ENCODE measurements at regions not wholly inside any gene's neighbourhood (a gene's known extent, or its start where the extent isn't known, plus 50 kb on each side); places are given as distances from the start of the nearest gene placed in this dataset.

GRCh38 chr4:67052814-67053675 lies 492.3 kb downstream of the CENPC start (continued):
- TF ChIP-seq, protein P1, sequence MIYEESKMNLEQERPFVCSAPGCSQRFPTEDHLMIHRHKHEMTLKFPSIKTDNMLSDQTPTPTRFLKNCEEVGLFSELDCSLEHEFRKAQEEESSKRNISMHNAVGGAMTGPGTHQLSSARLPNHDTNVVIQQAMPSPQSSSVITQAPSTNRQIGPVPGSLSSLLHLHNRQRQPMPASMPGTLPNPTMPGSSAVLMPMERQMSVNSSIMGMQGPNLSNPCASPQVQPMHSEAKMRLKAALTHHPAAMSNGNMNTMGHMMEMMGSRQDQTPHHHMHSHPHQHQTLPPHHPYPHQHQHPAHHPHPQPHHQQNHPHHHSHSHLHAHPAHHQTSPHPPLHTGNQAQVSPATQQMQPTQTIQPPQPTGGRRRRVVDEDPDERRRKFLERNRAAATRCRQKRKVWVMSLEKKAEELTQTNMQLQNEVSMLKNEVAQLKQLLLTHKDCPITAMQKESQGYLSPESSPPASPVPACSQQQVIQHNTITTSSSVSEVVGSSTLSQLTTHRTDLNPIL (CRISPR knock-in tag; IDR thresholded peaks at IDR 0.05; ENCODE audit: low read depth): no peak
- TF ChIP-seq CSDC2 (CRISPR knock-in tag; IDR thresholded peaks at IDR 0.05): no peak
- no peak for TF ChIP-seq ZFP30 (CRISPR knock-in tag; IDR thresholded peaks at IDR 0.05)
- no peak for TF ChIP-seq TSHZ2 (CRISPR knock-in tag; IDR thresholded peaks at IDR 0.05)
- no peak for TF ChIP-seq SNAI2 (CRISPR knock-in tag; IDR thresholded peaks at IDR 0.05)

GRCh38 chr4:67051000-67051789 lies 494.1 kb downstream of the CENPC start:
- ATAC-seq: no peak
- no peak for TF ChIP-seq TOX (CRISPR knock-in tag; IDR thresholded peaks at IDR 0.05; ENCODE audit: borderline replicate concordance)
- TF ChIP-seq RARB (CRISPR knock-in tag; IDR thresholded peaks at IDR 0.05): no peak
- no peak for TF ChIP-seq ZNF8 (CRISPR knock-in tag; IDR thresholded peaks at IDR 0.05)
- TF ChIP-seq SNAI2 (CRISPR knock-in tag; IDR thresholded peaks at IDR 0.05): no peak
- TF ChIP-seq, protein P2, sequence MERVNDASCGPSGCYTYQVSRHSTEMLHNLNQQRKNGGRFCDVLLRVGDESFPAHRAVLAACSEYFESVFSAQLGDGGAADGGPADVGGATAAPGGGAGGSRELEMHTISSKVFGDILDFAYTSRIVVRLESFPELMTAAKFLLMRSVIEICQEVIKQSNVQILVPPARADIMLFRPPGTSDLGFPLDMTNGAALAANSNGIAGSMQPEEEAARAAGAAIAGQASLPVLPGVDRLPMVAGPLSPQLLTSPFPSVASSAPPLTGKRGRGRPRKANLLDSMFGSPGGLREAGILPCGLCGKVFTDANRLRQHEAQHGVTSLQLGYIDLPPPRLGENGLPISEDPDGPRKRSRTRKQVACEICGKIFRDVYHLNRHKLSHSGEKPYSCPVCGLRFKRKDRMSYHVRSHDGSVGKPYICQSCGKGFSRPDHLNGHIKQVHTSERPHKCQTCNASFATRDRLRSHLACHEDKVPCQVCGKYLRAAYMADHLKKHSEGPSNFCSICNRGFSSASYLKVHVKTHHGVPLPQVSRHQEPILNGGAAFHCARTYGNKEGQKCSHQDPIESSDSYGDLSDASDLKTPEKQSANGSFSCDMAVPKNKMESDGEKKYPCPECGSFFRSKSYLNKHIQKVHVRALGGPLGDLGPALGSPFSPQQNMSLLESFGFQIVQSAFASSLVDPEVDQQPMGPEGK (CRISPR knock-in tag; IDR thresholded peaks at IDR 0.05; ENCODE audit: borderline replicate concordance): no peak
- no peak for TF ChIP-seq CSDC2 (CRISPR knock-in tag; IDR thresholded peaks at IDR 0.05)
- no peak for TF ChIP-seq PPARA (CRISPR knock-in tag; IDR thresholded peaks at IDR 0.05; ENCODE audit: borderline replicate concordance)
- TF ChIP-seq ISL1 (CRISPR knock-in tag; IDR thresholded peaks at IDR 0.05): no peak
- TF ChIP-seq GLIS3 (CRISPR knock-in tag; IDR thresholded peaks at IDR 0.05): no peak

- no peak for ATAC-seq
These were observed 495.9 kb downstream of the CENPC start for GRCh38 chr4:67049446-67049845.

GRCh38 chr4:67048530-67048929 lies 496.8 kb downstream of the CENPC start:
- no peak for ATAC-seq
- no peak for TF ChIP-seq CSDC2 (CRISPR knock-in tag; IDR thresholded peaks at IDR 0.05)
- no peak for TF ChIP-seq SNAI2 (CRISPR knock-in tag; IDR thresholded peaks at IDR 0.05)
- no peak for TF ChIP-seq ISL1 (CRISPR knock-in tag; IDR thresholded peaks at IDR 0.05)
- TF ChIP-seq ARNTL (CRISPR knock-in tag; IDR thresholded peaks at IDR 0.05; ENCODE audit: borderline replicate concordance, low read depth): no peak
- TF ChIP-seq, protein P3, sequence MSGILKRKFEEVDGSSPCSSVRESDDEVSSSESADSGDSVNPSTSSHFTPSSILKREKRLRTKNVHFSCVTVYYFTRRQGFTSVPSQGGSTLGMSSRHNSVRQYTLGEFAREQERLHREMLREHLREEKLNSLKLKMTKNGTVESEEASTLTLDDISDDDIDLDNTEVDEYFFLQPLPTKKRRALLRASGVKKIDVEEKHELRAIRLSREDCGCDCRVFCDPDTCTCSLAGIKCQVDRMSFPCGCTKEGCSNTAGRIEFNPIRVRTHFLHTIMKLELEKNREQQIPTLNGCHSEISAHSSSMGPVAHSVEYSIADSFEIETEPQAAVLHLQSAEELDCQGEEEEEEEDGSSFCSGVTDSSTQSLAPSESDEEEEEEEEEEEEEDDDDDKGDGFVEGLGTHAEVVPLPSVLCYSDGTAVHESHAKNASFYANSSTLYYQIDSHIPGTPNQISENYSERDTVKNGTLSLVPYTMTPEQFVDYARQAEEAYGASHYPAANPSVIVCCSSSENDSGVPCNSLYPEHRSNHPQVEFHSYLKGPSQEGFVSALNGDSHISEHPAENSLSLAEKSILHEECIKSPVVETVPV (CRISPR knock-in tag; IDR thresholded peaks at IDR 0.05): no peak
- TF ChIP-seq, protein P2 (CRISPR knock-in tag; IDR thresholded peaks at IDR 0.05; ENCODE audit: borderline replicate concordance): no peak
- TF ChIP-seq, protein P4, sequence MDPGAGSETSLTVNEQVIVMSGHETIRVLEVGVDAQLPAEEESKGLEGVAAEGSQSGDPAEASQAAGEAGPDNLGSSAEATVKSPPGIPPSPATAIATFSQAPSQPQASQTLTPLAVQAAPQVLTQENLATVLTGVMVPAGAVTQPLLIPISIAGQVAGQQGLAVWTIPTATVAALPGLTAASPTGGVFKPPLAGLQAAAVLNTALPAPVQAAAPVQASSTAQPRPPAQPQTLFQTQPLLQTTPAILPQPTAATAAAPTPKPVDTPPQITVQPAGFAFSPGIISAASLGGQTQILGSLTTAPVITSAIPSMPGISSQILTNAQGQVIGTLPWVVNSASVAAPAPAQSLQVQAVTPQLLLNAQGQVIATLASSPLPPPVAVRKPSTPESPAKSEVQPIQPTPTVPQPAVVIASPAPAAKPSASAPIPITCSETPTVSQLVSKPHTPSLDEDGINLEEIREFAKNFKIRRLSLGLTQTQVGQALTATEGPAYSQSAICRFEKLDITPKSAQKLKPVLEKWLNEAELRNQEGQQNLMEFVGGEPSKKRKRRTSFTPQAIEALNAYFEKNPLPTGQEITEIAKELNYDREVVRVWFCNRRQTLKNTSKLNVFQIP (CRISPR knock-in tag; IDR thresholded peaks at IDR 0.05; ENCODE audit: borderline replicate concordance, low read depth): no peak
- TF ChIP-seq TOX (CRISPR knock-in tag; IDR thresholded peaks at IDR 0.05; ENCODE audit: borderline replicate concordance): no peak
- TF ChIP-seq ESRRG (CRISPR knock-in tag; IDR thresholded peaks at IDR 0.05): no peak
- TF ChIP-seq TCF4 (CRISPR knock-in tag; IDR thresholded peaks at IDR 0.05; ENCODE audit: borderline replicate concordance): no peak

More at GRCh38 chr4:67049446-67049845, 495.9 kb downstream of the CENPC start:
- no peak for TF ChIP-seq PPARA (CRISPR knock-in tag; IDR thresholded peaks at IDR 0.05; ENCODE audit: borderline replicate concordance)
- TF ChIP-seq TCF4 (CRISPR knock-in tag; IDR thresholded peaks at IDR 0.05; ENCODE audit: borderline replicate concordance): no peak
- TF ChIP-seq GLIS3 (CRISPR knock-in tag; IDR thresholded peaks at IDR 0.05): no peak
- TF ChIP-seq ZNF8 (CRISPR knock-in tag; IDR thresholded peaks at IDR 0.05): no peak
- no peak for TF ChIP-seq ZFP30 (CRISPR knock-in tag; IDR thresholded peaks at IDR 0.05)
- no peak for TF ChIP-seq CSDC2 (CRISPR knock-in tag; IDR thresholded peaks at IDR 0.05)
- TF ChIP-seq, protein P2 (CRISPR knock-in tag; IDR thresholded peaks at IDR 0.05; ENCODE audit: borderline replicate concordance): no peak
- no peak for TF ChIP-seq BACH2 (CRISPR knock-in tag; IDR thresholded peaks at IDR 0.05; ENCODE audit: borderline replicate concordance)
